Tibial artery (tissue), 4 donors: ENCODE measurements at regions not wholly inside any gene's neighbourhood (a gene's known extent, or its start where the extent isn't known, plus 50 kb on each side); places are given as distances from the start of the nearest gene placed in this dataset.

Experiments used
- DNase-seq, 2 donors: peaks; one replicate each; pipeline ENCODE4 v3.0.0-alpha.2; 2019
- H3K27ac ChIP-seq, 2 donors: fragments of 200-600 bp; sonication (generic) in 1 of 2; 1 replicate in 1 of 2; 2 replicates in 1 of 2; pipeline ENCODE4 v1.5.1; 2018 to 2019; ENCODE audit warnings: mild to moderate bottlenecking in 1 of 2
- H3K27me3 ChIP-seq, 2 donors: fragments of 200-600 bp; sonication (generic) in 1 of 2; one replicate each; pipeline versions ENCODE4 v1.5.1 to v1.6.0; 2016 to 2019
- H3K36me3 ChIP-seq, 3 donors: fragments of 200-600 bp; sonication (generic) in 2 of 3; one replicate each; pipeline ENCODE4 v1.5.1; 2016 to 2019; ENCODE audit warnings: mild to moderate bottlenecking in 2 of 3
- H3K4me1 ChIP-seq, 4 donors: fragments of 200-600 bp; sonication (generic) in 2 of 4; 1 replicate in 3 of 4; 2 replicates in 1 of 4; pipeline ENCODE4 v1.5.1; 2016 to 2019
- H3K4me3 ChIP-seq, 2 donors: fragments of 200-600 bp; sonication (generic) in 1 of 2; 1 replicate in 1 of 2; 2 replicates in 1 of 2; pipeline ENCODE4 v1.5.1; 2018 to 2019; ENCODE audit warnings: mild to moderate bottlenecking in 2 of 2
- H3K9me3 ChIP-seq, 3 donors: fragments of 200-600 bp; sonication (generic) in 1 of 3; one replicate each; pipeline ENCODE4 v1.5.1; 2016 to 2019
- intact Hi-C: fragments of 100-400 bp; cut with DNase I; formaldehyde crosslinking; loops from one replicate; pipeline ENCODE4 v1.15.0; 2023; ENCODE audit warnings: low total_unique reads
- TF ChIP-seq, protein P1 (sequence below), 2 experiments: fragments of 200-600 bp in 1 of 2; fragments of 450-650 bp in 1 of 2; IDR thresholded peaks; one replicate each; pipeline ENCODE4 v1.5.1; 2017 to 2019; ENCODE audit warnings: antibody characterized with exemption in 2 of 2, mild to moderate bottlenecking in 1 of 2, moderate library complexity in 1 of 2

DNA sequence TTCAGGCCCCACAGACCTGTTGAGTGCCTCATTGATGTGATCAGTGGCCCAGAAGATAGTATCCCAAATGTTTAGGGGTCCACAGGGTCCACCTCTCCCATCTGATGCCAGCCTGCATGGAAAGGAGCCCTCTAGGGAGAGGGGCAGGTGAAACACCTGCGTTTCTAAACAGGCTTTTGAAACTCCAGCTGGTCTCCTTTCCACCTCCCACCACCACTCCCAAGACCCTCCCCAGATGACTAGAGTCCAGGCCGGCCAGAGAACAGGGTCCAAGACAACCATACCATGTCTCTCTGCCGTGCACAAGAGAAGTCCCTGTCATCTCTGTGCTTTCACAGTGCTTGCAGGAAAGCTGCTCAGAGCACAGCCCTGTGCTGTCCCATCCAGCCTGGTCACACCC lies 105.0 kb upstream of the NANOS1 start:
- no peaks in the 10 kb centered on the region for H3K27me3 ChIP-seq
- no peak overlapping the region for H3K27ac ChIP-seq
- intact Hi-C loops = no loop called here
- H3K4me3 ChIP-seq = no peak overlapping the region
- TF ChIP-seq, protein P1, sequence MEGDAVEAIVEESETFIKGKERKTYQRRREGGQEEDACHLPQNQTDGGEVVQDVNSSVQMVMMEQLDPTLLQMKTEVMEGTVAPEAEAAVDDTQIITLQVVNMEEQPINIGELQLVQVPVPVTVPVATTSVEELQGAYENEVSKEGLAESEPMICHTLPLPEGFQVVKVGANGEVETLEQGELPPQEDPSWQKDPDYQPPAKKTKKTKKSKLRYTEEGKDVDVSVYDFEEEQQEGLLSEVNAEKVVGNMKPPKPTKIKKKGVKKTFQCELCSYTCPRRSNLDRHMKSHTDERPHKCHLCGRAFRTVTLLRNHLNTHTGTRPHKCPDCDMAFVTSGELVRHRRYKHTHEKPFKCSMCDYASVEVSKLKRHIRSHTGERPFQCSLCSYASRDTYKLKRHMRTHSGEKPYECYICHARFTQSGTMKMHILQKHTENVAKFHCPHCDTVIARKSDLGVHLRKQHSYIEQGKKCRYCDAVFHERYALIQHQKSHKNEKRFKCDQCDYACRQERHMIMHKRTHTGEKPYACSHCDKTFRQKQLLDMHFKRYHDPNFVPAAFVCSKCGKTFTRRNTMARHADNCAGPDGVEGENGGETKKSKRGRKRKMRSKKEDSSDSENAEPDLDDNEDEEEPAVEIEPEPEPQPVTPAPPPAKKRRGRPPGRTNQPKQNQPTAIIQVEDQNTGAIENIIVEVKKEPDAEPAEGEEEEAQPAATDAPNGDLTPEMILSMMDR (IDR thresholded peaks at IDR 0.05) = no peak
- H3K9me3 ChIP-seq = no peaks in the 10 kb centered on the region
- H3K4me1 ChIP-seq = no peaks in the 10 kb centered on the region
- no peak for DNase-seq
- no peaks in the 10 kb centered on the region for H3K36me3 ChIP-seq

DNA sequence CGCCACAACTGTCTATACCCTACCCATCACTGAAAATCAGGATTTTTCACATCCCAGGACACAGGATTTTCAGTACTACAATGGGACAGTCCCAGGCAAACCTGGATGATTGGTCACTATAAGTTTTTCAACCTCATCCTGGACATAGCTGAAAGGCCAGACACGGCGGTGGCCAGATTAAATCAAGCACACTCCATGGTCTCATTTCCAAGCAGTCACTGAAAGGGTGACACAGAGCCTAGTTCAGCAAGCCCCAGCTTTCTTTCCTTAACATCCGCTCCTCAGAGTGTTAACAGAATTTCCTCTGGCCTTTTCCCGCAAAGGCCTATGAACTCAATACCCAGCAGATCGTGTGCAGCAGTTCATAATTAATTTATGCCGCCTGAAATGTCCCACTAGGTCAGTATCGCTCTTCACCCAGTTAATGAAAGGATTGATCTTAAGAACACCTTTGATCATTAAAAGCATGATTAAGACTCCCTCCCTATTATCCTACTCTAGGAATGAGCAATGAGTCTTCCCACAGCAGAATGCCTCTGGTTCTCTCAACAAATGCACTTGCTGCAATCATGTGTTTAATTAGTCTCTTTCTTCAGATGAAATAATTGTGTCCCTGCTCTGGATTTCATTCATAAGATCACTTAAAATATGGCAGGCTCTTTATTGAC lies 104.0 kb upstream of the NANOS1 start:
- H3K36me3 ChIP-seq = no peaks in the 10 kb centered on the region
- TF ChIP-seq, protein P1 (IDR thresholded peaks at IDR 0.05) = no peak
- intact Hi-C loops = no loop called here
- no peaks in the 10 kb centered on the region for H3K4me1 ChIP-seq
- H3K27me3 ChIP-seq = no peaks in the 10 kb centered on the region
- no peak for DNase-seq
- H3K4me3 ChIP-seq = no peak overlapping the region
- no peaks in the 10 kb centered on the region for H3K9me3 ChIP-seq
- H3K27ac ChIP-seq = no peak overlapping the region

DNA sequence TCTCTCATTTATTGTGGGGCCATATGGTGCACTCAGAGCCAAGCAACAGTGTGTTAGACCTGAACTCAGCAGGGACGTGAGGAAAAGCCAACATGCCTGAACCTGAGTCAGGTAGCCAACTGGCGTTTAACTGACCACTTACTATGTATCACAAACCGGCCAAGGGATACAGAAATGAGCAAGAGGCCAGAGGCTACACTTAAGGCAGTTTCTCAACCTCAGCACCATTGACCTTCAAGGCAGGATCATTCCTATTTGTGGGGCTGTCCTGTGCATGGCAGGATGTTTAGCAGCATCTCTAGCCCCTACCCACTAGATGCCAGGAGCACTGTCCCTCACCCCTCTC lies 103.5 kb upstream of the NANOS1 start:
- H3K27me3 ChIP-seq = no peaks in the 10 kb centered on the region
- DNase-seq = no peak
- TF ChIP-seq, protein P1 (IDR thresholded peaks at IDR 0.05) = no peak
- no peaks in the 10 kb centered on the region for H3K36me3 ChIP-seq
- H3K27ac ChIP-seq = no peak overlapping the region
- no peak overlapping the region for H3K4me3 ChIP-seq
- H3K9me3 ChIP-seq = peaks cover 0 to 5% (median 0%) of the 10 kb centered on the region in 3 donors
- H3K4me1 ChIP-seq = no peaks in the 10 kb centered on the region
- intact Hi-C loops = no loop called here

DNA sequence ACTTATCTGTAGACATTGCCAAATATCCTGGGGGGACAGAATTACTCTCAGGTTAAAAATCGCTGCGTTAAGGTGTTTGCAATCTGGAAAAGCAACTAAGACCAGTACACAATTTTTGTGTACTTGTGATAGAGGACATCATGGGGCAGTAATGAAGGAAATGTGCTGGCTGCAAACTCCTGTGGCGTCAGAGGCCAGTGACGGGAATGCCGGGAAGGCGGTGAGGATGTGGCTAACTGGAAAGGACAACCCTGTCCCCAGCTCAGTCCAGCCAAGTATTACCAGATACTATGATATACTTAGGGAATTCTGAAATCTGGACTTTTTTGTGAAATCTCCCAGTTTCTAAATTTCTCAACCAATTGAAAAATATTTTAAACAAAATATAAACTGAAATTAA lies 103.1 kb upstream of the NANOS1 start:
- TF ChIP-seq, protein P1 (IDR thresholded peaks at IDR 0.05) = no peak
- Histone ChIP-seq H3K4me1 (no peaks in the 10 kb centered on the region), H3K27me3 (no peaks in the 10 kb centered on the region), H3K9me3 (peaks cover 0 to 9% (median 4%) of the 10 kb centered on the region in 3 donors), H3K36me3 (no peaks in the 10 kb centered on the region), H3K27ac (no peak overlapping the region), H3K4me3 (no peak overlapping the region)
- intact Hi-C loops = no loop called here
- no peak for DNase-seq

DNA sequence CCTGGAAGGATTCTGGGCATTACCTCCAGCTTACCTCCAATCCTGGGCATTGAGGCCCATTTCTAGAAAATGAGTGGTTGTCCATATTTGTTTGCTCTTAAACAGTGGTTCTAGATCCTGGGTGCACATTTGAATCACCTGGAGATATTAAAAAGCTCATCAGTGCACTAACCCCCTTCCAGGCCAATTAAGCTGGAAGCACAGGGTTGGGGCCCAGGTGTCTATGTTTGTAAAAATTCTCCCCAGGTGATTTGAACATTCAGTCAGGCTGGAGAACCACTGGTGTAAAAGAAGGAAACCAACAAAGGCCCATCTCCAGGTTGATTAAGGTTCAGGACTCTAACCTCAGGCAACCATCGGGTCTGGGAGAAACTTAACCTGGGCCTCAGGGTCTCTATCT lies 102.6 kb upstream of the NANOS1 start:
- H3K36me3 ChIP-seq = no peaks in the 10 kb centered on the region
- TF ChIP-seq, protein P1 (IDR thresholded peaks at IDR 0.05) = no peak

DNA sequence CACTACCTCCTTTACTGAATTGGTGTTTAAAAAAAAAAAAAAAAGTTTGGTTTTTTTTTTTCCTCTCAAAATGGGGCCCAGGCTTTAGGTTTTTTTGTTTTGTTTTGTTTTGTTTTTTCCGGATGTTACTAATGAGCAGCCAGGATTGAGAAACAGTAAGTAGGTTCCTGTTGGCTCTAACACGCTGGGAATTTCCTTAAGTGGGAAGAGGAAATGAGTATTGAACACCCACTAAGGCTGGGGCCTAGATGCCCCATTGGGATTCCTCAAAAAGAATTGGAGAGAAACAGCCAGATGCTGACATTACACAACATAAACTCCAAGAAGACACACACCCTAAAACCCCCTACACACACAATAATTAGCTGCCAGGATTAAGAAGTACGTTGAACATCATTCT lies 102.2 kb upstream of the NANOS1 start:
- intact Hi-C loops = no loop called here
- H3K9me3 ChIP-seq = peaks cover 0 to 10% (median 9%) of the 10 kb centered on the region in 3 donors
- no peak overlapping the region for H3K27ac ChIP-seq
- TF ChIP-seq, protein P1 (IDR thresholded peaks at IDR 0.05) = no peak
- H3K4me1 ChIP-seq = no peaks in the 10 kb centered on the region
- no peak for DNase-seq
- no peaks in the 10 kb centered on the region for H3K36me3 ChIP-seq
- H3K4me3 ChIP-seq = no peak overlapping the region
- no peaks in the 10 kb centered on the region for H3K27me3 ChIP-seq

More for the DNA sequence above, 102.6 kb upstream of the NANOS1 start:
- Histone ChIP-seq H3K4me3 (no peak overlapping the region), H3K27me3 (no peaks in the 10 kb centered on the region), H3K27ac (no peak overlapping the region), H3K4me1 (no peaks in the 10 kb centered on the region), H3K9me3 (peaks cover 0 to 9% (median 8%) of the 10 kb centered on the region in 3 donors)
- no peak for DNase-seq
- intact Hi-C loops = no loop called here
